GM12878 (cell line): ENCODE measurements at regions not wholly inside any gene's neighbourhood (a gene's known extent, or its start where the extent isn't known, plus 50 kb on each side); places are given as distances from the start of the nearest gene placed in this dataset.

Experiments
- TF ChIP-seq, protein P1 (sequence below): IDR thresholded peaks from 2 replicates; pipeline ENCODE4 v1.6.1; 2012; ENCODE audit warnings: low read length, inconsistent platforms
- TF ChIP-seq, protein P2 (sequence below), 3 experiments: IDR thresholded peaks in 2 of 3; conservative IDR thresholded peaks in 1 of 3; 2 replicates each; pipeline ENCODE4 v1.5.1; 2011; ENCODE audit warnings: low read depth in 3 of 3, low read length in 3 of 3, mild to moderate bottlenecking in 3 of 3, control low read depth in 2 of 3, moderate library complexity in 2 of 3, inconsistent platforms in 1 of 3, mixed read lengths in 1 of 3; ENCODE audit not compliant: control insufficient read depth in 2 of 3, insufficient read depth in 1 of 3; ENCODE audit errors: extremely low read depth in 1 of 3

DNA sequence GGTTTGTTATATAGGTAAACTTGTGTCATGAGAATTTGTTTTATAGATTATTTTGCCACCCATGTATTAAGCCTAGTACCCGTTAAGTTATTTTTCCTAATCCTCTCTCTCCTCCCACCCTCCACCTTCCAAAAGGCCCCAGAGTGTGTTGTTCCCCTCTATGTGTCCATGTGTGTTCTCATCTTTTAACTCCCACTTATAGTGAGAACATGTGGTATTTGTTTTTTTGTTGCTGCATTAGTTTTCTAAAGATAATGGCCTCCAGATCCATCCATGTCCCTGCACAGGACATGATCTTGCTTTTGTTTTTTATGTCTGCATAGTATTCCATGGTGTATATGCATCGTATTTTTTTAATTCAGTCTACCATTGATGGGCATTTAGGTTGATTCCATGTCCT, 1075.6 kb upstream of the CNTNAP5 start:
- TF ChIP-seq, protein P1, sequence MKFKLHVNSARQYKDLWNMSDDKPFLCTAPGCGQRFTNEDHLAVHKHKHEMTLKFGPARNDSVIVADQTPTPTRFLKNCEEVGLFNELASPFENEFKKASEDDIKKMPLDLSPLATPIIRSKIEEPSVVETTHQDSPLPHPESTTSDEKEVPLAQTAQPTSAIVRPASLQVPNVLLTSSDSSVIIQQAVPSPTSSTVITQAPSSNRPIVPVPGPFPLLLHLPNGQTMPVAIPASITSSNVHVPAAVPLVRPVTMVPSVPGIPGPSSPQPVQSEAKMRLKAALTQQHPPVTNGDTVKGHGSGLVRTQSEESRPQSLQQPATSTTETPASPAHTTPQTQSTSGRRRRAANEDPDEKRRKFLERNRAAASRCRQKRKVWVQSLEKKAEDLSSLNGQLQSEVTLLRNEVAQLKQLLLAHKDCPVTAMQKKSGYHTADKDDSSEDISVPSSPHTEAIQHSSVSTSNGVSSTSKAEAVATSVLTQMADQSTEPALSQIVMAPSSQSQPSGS = no peak
- TF ChIP-seq, protein P2, sequence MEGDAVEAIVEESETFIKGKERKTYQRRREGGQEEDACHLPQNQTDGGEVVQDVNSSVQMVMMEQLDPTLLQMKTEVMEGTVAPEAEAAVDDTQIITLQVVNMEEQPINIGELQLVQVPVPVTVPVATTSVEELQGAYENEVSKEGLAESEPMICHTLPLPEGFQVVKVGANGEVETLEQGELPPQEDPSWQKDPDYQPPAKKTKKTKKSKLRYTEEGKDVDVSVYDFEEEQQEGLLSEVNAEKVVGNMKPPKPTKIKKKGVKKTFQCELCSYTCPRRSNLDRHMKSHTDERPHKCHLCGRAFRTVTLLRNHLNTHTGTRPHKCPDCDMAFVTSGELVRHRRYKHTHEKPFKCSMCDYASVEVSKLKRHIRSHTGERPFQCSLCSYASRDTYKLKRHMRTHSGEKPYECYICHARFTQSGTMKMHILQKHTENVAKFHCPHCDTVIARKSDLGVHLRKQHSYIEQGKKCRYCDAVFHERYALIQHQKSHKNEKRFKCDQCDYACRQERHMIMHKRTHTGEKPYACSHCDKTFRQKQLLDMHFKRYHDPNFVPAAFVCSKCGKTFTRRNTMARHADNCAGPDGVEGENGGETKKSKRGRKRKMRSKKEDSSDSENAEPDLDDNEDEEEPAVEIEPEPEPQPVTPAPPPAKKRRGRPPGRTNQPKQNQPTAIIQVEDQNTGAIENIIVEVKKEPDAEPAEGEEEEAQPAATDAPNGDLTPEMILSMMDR (IDR thresholded peaks at IDR 0.05 in 2 of 3, conservative IDR thresholded peaks at IDR 0.05 in 1 of 3; ENCODE audit: control insufficient read depth in 2 of 3, extremely low read depth in 1 of 3, insufficient read depth in 1 of 3, low read depth in 3 of 3, low read length in 3 of 3) = no peak
